Suprapubic skin (tissue), 4 donors: ENCODE measurements at regions not wholly inside any gene's neighbourhood (a gene's known extent, or its start where the extent isn't known, plus 50 kb on each side); places are given as distances from the start of the nearest gene placed in this dataset.

Experiments used
- DNase-seq, 2 donors: peaks; one replicate each; pipeline ENCODE4 v3.0.0-alpha.2; 2019; ENCODE audit warnings: low spot score in 2 of 2
- H3K27ac ChIP-seq: fragments of 200-600 bp; sonication (generic); one replicate; pipeline ENCODE4 v1.5.1; 2019
- H3K27me3 ChIP-seq: fragments of 200-600 bp; sonication (generic); one replicate; pipeline ENCODE4 v1.5.1; 2019
- H3K36me3 ChIP-seq: fragments of 200-600 bp; sonication (generic); one replicate; pipeline ENCODE4 v1.5.1; 2019
- H3K4me1 ChIP-seq: fragments of 200-600 bp; sonication (generic); one replicate; pipeline ENCODE4 v1.5.1; 2019
- H3K4me3 ChIP-seq: fragments of 200-600 bp; sonication (generic); one replicate; pipeline ENCODE4 v1.5.1; 2019; ENCODE audit warnings: mild to moderate bottlenecking
- H3K9me3 ChIP-seq: fragments of 200-600 bp; sonication (generic); one replicate; pipeline ENCODE4 v1.5.1; 2019
- CTCF ChIP-seq, 2 donors: fragments of 200-600 bp in 1 of 2; fragments of 450-650 bp in 1 of 2; sonication (generic) in 1 of 2; IDR thresholded peaks; one replicate each; pipeline ENCODE4 v1.5.1; 2016 to 2019; ENCODE audit warnings: antibody characterized with exemption in 2 of 2, mild to moderate bottlenecking in 1 of 2, moderate library complexity in 1 of 2
- EP300 ChIP-seq: sonication (generic); formaldehyde crosslinking; IDR thresholded peaks from one replicate; pipeline ENCODE4 v1.6.1; 2017; ENCODE audit warnings: antibody characterized with exemption
- POLR2A ChIP-seq, 2 donors: fragments of 450-650 bp; IDR thresholded peaks; one replicate each; pipeline ENCODE4 v1.6.1; 2017; ENCODE audit warnings: antibody characterized with exemption in 2 of 2, mild to moderate bottlenecking in 2 of 2, moderate library complexity in 2 of 2
- POLR2AphosphoS5 ChIP-seq, 3 donors: sonication (generic); formaldehyde crosslinking; IDR thresholded peaks; one replicate each; pipeline ENCODE4 v1.6.1; 2017; ENCODE audit warnings: antibody characterized with exemption in 3 of 3
- WGBS: methylation state at CpG from one replicate; pipeline ENCODE4 v1.1.5; 2018; 5-methylcytosine and 5-hydroxymethylcytosine counted together

- no peak for TF ChIP-seq POLR2AphosphoS5 (IDR thresholded peaks at IDR 0.05)
- no peak for TF ChIP-seq POLR2A (IDR thresholded peaks at IDR 0.05)
- TF ChIP-seq CTCF (IDR thresholded peaks at IDR 0.05) = no peak
- H3K27me3 ChIP-seq = no peaks in the 10 kb centered on the region
- no peaks in the 10 kb centered on the region for H3K4me1 ChIP-seq
- no peaks in the 10 kb centered on the region for H3K9me3 ChIP-seq
- no peak overlapping the region for H3K4me3 ChIP-seq
- no CpG with 5 or more reads among the region's 5 CpGs for WGBS
- DNase-seq = no peak
- H3K36me3 ChIP-seq = no peaks in the 10 kb centered on the region
- H3K27ac ChIP-seq = no peak overlapping the region
Measured at GRCh38 chrY:14235070-14235469, 179.0 kb downstream of the VCY1B start.

GRCh38 chrY:14238277-14238676, 182.2 kb downstream of the VCY1B start:
- no peak for TF ChIP-seq POLR2A (IDR thresholded peaks at IDR 0.05)
- Histone ChIP-seq H3K27me3 (no peaks in the 10 kb centered on the region), H3K36me3 (no peaks in the 10 kb centered on the region), H3K4me1 (no peaks in the 10 kb centered on the region), H3K27ac (no peak overlapping the region), H3K4me3 (no peak overlapping the region), H3K9me3 (no peaks in the 10 kb centered on the region)
- no CpG with 5 or more reads among the region's 4 CpGs for WGBS
- no peak for DNase-seq

GRCh38 chrY:14246948-14247347, 190.9 kb downstream of the VCY1B start:
- H3K27ac ChIP-seq = no peak overlapping the region
- H3K36me3 ChIP-seq = no peaks in the 10 kb centered on the region
- H3K4me1 ChIP-seq = no peaks in the 10 kb centered on the region
- H3K9me3 ChIP-seq = no peaks in the 10 kb centered on the region
- TF ChIP-seq CTCF (IDR thresholded peaks at IDR 0.05) (no peak), POLR2AphosphoS5 (IDR thresholded peaks at IDR 0.05) (no peak), POLR2A (IDR thresholded peaks at IDR 0.05) (no peak), EP300 (no peak)
- DNase-seq = no peak
- no peak overlapping the region for H3K4me3 ChIP-seq
- WGBS = no CpG with 5 or more reads among the region's 4 CpGs
- no peaks in the 10 kb centered on the region for H3K27me3 ChIP-seq

- no peak overlapping the region for H3K4me3 ChIP-seq
- WGBS = no CpG with 5 or more reads among the region's 3 CpGs
Measured at GRCh38 chrY:14248878-14249576, 193.0 kb downstream of the VCY1B start.

GRCh38 chrY:14255965-14256816, 200.2 kb downstream of the VCY1B start:
- no peaks in the 10 kb centered on the region for H3K27me3 ChIP-seq
- WGBS = no CpG with 5 or more reads among the region's 10 CpGs
- H3K27ac ChIP-seq = no peak overlapping the region
- no peak overlapping the region for H3K4me3 ChIP-seq
- H3K9me3 ChIP-seq = no peaks in the 10 kb centered on the region
- no peaks in the 10 kb centered on the region for H3K36me3 ChIP-seq
- H3K4me1 ChIP-seq = no peaks in the 10 kb centered on the region
- DNase-seq = no peak
- no peak for TF ChIP-seq CTCF (IDR thresholded peaks at IDR 0.05)
- no peak for TF ChIP-seq POLR2A (IDR thresholded peaks at IDR 0.05)
- TF ChIP-seq POLR2AphosphoS5 (IDR thresholded peaks at IDR 0.05) = no peak

More at GRCh38 chrY:14248878-14249576, 193.0 kb downstream of the VCY1B start:
- Histone ChIP-seq H3K4me1 (no peaks in the 10 kb centered on the region), H3K9me3 (no peaks in the 10 kb centered on the region), H3K27ac (no peak overlapping the region), H3K36me3 (no peaks in the 10 kb centered on the region), H3K27me3 (no peaks in the 10 kb centered on the region)
- TF ChIP-seq CTCF (IDR thresholded peaks at IDR 0.05) (no peak), EP300 (no peak), POLR2A (IDR thresholded peaks at IDR 0.05) (no peak), POLR2AphosphoS5 (IDR thresholded peaks at IDR 0.05) (no peak)
- no peak for DNase-seq
